Cardiac fibroblast (primary cell): ENCODE measurements at regions not wholly inside any gene's neighbourhood (a gene's known extent, or its start where the extent isn't known, plus 50 kb on each side); places are given as distances from the start of the nearest gene placed in this dataset.

Experiments used
- DNase-seq, 2 donors: peaks; one replicate each; pipeline versions ENCODE4 v3.0.0 to v3.0.0-alpha.2; 2010; ENCODE audit warnings: low read depth in 2 of 2
- H3K4me3 ChIP-seq, 2 donors: replicated peaks in 1 of 2; 1 replicate in 1 of 2; 2 replicates in 1 of 2; pipeline ENCODE4 v1.5.1; 2011; ENCODE audit warnings: low read depth in 2 of 2, low read length in 2 of 2, mild to moderate bottlenecking in 2 of 2, moderate library complexity in 1 of 2
- TF ChIP-seq, protein P1 (sequence below): IDR thresholded peaks from one replicate; pipeline ENCODE4 v1.5.1; 2011; ENCODE audit warnings: low read depth, mild to moderate bottlenecking, low read length, inconsistent platforms

DNA sequence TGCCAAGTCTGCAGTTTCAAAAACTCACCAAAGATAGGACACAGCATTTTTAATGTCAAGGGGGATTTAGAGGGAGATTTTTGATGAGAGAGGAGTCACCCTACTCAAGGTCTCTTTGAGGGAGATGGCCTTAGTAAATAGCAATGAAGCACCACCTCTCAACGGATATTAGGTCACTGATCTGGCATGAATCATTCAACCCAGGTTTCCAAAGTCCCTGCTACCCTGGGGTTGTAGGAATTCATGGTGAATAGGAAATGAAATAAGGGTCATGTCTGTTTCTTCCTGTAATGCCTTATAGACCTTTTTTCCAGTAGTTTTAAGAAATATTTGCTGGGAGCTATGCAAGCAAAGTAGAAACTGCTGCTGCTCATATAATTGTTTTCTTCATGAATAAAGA, 2154.9 kb downstream of the LRRC4C start:
- TF ChIP-seq, protein P1, sequence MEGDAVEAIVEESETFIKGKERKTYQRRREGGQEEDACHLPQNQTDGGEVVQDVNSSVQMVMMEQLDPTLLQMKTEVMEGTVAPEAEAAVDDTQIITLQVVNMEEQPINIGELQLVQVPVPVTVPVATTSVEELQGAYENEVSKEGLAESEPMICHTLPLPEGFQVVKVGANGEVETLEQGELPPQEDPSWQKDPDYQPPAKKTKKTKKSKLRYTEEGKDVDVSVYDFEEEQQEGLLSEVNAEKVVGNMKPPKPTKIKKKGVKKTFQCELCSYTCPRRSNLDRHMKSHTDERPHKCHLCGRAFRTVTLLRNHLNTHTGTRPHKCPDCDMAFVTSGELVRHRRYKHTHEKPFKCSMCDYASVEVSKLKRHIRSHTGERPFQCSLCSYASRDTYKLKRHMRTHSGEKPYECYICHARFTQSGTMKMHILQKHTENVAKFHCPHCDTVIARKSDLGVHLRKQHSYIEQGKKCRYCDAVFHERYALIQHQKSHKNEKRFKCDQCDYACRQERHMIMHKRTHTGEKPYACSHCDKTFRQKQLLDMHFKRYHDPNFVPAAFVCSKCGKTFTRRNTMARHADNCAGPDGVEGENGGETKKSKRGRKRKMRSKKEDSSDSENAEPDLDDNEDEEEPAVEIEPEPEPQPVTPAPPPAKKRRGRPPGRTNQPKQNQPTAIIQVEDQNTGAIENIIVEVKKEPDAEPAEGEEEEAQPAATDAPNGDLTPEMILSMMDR, result no peak
- no peak for DNase-seq
- H3K4me3 ChIP-seq, result no peak overlapping the region

DNA sequence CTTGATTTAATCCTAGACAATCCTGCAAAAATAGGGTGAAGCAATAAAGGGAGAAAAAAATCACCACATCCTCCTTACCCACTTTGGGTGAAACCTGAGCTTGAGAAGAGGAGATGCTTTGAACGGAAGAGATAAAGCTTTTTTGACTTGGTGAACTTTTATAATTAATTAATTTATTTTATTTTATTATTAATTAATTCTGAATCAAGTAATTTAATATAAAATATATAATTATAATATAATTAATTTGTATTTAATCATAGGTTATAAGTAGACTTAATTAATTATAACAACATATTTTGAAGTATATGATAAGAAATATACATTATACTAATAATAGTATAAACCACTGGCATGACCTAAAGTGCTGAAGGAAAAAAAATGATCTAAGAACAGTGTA, 2164.8 kb downstream of the LRRC4C start:
- no peak for DNase-seq
- TF ChIP-seq, protein P1, result no peak
- no peak overlapping the region for H3K4me3 ChIP-seq

DNA sequence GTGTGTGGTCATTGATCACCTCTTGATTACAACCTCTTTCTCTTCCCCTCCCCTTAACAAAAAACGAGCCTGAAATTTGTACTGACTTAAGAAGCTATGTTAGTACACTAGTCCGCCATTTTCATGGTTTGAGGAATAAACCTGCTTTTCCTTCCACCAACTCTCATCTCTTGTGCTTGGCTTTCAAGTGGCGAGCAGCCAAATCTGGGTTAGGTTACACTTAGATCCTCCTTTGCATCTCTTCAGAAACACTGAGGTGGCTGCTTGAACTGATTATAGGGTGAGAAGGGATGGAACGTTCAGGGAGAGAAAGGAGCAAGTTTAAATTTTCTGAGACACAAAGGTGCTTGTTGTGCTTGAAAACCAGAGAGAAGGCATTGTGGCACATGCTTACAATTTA, 2171.4 kb downstream of the LRRC4C start:
- no peak overlapping the region for H3K4me3 ChIP-seq
- no peak for DNase-seq
- TF ChIP-seq, protein P1, result no peak

DNA sequence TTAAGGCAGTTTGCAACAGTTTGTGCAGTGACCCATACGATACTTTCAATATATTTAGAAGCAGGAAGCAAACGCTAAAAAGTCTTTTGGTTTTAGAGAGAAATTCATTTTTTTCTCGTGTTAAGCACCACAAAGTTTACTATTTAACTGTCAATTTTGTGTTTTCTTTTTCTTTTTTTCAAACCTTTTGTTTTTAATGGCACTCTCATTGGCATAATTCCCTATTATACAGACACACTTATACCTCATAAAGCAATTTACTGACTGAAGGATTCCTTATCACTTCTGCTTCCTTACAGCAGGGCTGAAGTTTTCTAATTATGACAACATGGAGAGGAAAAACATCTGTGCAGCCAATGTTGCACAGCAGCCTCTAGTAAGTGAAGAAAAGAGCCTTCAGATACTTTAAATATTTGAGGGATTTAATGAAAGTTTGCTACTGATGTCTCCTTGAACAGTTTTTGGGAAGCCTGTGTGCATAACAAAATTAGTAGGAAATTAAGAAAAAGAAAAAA, 2191.2 kb downstream of the LRRC4C start:
- no peak overlapping the region for H3K4me3 ChIP-seq
- TF ChIP-seq, protein P1, result no peak
- DNase-seq, result no peak

DNA sequence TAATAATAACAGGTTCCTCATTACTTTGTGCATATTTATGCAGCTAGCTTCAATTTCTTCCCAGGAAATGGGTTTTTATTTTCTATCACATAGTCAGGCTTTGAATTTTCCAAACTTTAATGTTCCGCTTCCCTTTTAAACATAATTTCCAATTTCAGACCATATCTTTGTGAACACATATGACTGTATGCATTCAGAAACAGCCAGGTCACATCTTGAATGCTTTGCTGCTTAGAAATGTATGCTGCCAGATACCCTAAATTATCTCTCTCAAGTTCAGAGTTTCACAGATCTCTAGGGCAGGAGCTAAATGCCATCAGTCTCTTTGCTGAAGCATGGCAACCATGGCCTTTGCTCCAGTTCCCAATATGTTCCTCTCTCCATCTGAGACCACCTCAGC, 2203.8 kb downstream of the LRRC4C start:
- H3K4me3 ChIP-seq, result no peak overlapping the region
- DNase-seq, result no peak
- TF ChIP-seq, protein P1, result no peak

DNA sequence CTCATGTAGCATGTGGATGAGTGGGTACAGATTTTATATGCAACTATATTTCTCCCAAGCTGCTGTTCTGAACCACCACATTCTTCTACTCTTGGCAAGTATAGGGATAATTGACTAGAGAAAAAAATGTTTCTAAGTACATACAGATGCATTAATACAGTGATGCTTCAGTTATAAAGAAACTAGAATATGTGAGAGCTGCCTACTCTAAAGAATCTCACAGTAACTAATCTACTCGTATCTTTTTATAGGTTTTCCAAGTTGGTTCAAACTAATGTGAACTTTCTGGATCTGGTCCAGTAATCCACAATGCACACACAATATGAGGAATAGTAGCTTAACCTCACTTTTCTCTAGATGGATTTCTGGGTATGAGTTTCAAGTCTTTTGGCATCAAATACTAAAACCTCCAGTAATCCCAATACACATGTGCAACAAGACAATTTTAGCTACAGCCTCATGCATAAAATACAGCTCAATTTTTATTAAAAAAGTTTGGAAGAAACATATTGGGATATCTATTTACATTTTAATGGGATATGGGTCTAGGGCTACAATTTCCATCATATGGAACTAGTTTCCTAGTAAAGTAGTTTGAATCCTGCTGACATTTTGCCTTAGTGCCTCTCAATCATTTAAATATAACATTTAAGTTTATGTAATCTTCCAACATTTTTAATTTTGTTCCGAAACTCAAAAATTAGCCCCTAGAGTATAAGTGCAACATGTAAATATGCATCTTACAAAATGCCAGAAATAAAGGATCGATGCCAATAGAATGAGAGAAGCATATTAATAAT, 2209.7 kb downstream of the LRRC4C start:
- TF ChIP-seq, protein P1, result no peak

More for the DNA sequence above, 2209.7 kb downstream of the LRRC4C start:
- H3K4me3 ChIP-seq, result no peak overlapping the region
- DNase-seq, result no peak
